Thoracic aorta (tissue), 2 donors: ENCODE measurements at regions not wholly inside any gene's neighbourhood (a gene's known extent, or its start where the extent isn't known, plus 50 kb on each side); places are given as distances from the start of the nearest gene placed in this dataset.

Experiments
- ATAC-seq: fragments of 150-250 bp; one replicate; pipeline ENCODE4 v1.8.0; 2017; ENCODE audit warnings: low read depth; ENCODE audit not compliant: insufficient number of reproducible peaks, low FRiP score
- DNase-seq: peaks from one replicate; pipeline ENCODE4 v3.0.0-alpha.2; 2020; ENCODE audit warnings: low spot score
- H3K27ac ChIP-seq, 2 donors: fragments of 200-600 bp; sonication (generic); 1 replicate in 1 of 2; 2 replicates in 1 of 2; pipeline ENCODE4 v1.5.1; 2016; ENCODE audit warnings: mild to moderate bottlenecking in 2 of 2, moderate library complexity in 2 of 2
- H3K27me3 ChIP-seq: fragments of 200-600 bp; sonication (generic); replicated peaks from 2 replicates; pipeline ENCODE4 v1.6.0; 2016; ENCODE audit warnings: mild to moderate bottlenecking; ENCODE audit not compliant: insufficient read depth
- H3K36me3 ChIP-seq: fragments of 200-600 bp; sonication (generic); one replicate; pipeline ENCODE4 v1.5.1; 2016
- H3K4me1 ChIP-seq, 2 donors: fragments of 200-600 bp; sonication (generic); 1 replicate in 1 of 2; 2 replicates in 1 of 2; pipeline versions ENCODE4 v1.5.1 to v1.6.0; 2016; ENCODE audit warnings: low read depth in 2 of 2, mild to moderate bottlenecking in 1 of 2; ENCODE audit not compliant: control insufficient read depth in 1 of 2
- H3K4me3 ChIP-seq: fragments of 200-600 bp; sonication (generic); 2 replicates; pipeline ENCODE4 v1.5.1; 2016; ENCODE audit warnings: mild to moderate bottlenecking
- H3K9me3 ChIP-seq: fragments of 200-600 bp; sonication (generic); 2 replicates; pipeline ENCODE4 v1.5.1; 2016
- CTCF ChIP-seq: fragments of 200-600 bp; sonication (generic); IDR thresholded peaks from one replicate; pipeline ENCODE4 v1.5.1; 2019; ENCODE audit warnings: antibody characterized with exemption

GRCh38 chr9:26566141-26566540 is 326.5 kb downstream of the CAAP1 start:
- H3K9me3 ChIP-seq = no peaks in the 10 kb centered on the region
- ATAC-seq (no peak), DNase-seq (no peak)
- H3K27me3 ChIP-seq = no peaks in the 10 kb centered on the region
- no peak overlapping the region for H3K27ac ChIP-seq
- TF ChIP-seq CTCF = no peak
- no peaks in the 10 kb centered on the region for H3K36me3 ChIP-seq
- no peak overlapping the region for H3K4me3 ChIP-seq
- H3K4me1 ChIP-seq = no peaks in the 10 kb centered on the region

GRCh38 chr9:26565118-26565517 is 327.5 kb downstream of the CAAP1 start:
- DNase-seq (no peak), ATAC-seq (no peak)

DNA sequence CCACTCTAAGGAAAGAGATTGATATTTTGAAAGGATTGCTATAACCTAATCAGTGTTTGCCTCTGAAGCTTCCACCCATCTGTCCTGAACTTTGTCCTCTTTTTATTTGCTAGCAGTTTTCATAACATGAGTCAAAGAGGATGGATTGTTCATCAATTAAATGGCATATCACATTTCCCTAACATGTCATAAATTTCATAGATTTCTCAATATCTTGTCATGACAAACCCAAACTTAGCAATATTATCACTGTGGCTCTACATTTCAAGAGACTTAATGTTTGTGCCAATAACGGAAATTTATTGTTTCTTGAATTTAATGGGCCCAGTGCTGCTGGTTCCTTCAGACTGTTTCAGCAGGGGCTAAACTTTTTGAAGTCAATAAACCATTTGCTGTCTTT is 330.3 kb downstream of the CAAP1 start:
- Histone ChIP-seq H3K36me3 (no peaks in the 10 kb centered on the region), H3K27me3 (no peaks in the 10 kb centered on the region), H3K9me3 (no peaks in the 10 kb centered on the region), H3K4me3 (no peak overlapping the region), H3K27ac (no peak overlapping the region), H3K4me1 (peaks cover 0 to 3% of the 10 kb centered on the region in 2 donors)
- DNase-seq (no peak), ATAC-seq (no peak)
- TF ChIP-seq CTCF = no peak

More at GRCh38 chr9:26565118-26565517, 327.5 kb downstream of the CAAP1 start:
- no peak for TF ChIP-seq CTCF
- H3K27me3 ChIP-seq = no peaks in the 10 kb centered on the region
- no peaks in the 10 kb centered on the region for H3K36me3 ChIP-seq
- no peak overlapping the region for H3K27ac ChIP-seq
- no peaks in the 10 kb centered on the region for H3K9me3 ChIP-seq
- H3K4me3 ChIP-seq = no peak overlapping the region
- H3K4me1 ChIP-seq = no peaks in the 10 kb centered on the region

GRCh38 chr9:26561928-26562327 is 330.7 kb downstream of the CAAP1 start:
- Histone ChIP-seq H3K9me3 (no peaks in the 10 kb centered on the region), H3K4me3 (no peak overlapping the region), H3K4me1 (peaks cover 0 to 7% of the 10 kb centered on the region in 2 donors), H3K27me3 (no peaks in the 10 kb centered on the region), H3K36me3 (no peaks in the 10 kb centered on the region), H3K27ac (no peak overlapping the region)
- no peak for DNase-seq
- no peak for ATAC-seq
- no peak for TF ChIP-seq CTCF

DNA sequence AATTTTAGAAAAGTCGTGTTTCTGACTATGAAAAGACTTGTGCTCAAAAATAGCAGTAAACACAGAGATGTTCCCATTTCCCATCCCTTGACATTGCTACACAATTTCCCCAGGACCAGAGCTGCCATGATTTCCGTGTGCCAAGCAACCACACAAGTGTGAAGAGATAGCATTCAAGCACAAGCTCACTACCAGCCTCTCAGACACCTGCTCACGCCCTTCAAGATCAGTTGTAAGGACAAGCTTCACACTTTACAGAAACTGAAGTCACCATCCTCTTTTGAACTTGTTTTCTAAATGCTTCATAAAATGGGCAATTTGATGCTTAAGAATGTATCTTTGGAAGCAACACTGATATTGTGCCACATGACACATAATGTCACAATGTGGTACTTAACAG is 333.1 kb downstream of the CAAP1 start:
- H3K4me1 ChIP-seq = peaks cover 0 to 11% of the 10 kb centered on the region in 2 donors

More for the DNA sequence above, 333.1 kb downstream of the CAAP1 start:
- no peaks in the 10 kb centered on the region for H3K36me3 ChIP-seq
- TF ChIP-seq CTCF = no peak
- ATAC-seq (no peak), DNase-seq (no peak)
- no peaks in the 10 kb centered on the region for H3K9me3 ChIP-seq
- H3K27ac ChIP-seq = no peak overlapping the region
- H3K4me3 ChIP-seq = no peak overlapping the region
- no peaks in the 10 kb centered on the region for H3K27me3 ChIP-seq
